ENCODE measurements at regions not wholly inside any gene's neighbourhood (a gene's known extent, or its start where the extent isn't known, plus 50 kb on each side); places are given as distances from the start of the nearest gene placed in this dataset.

GRCh38 chr7:26608402-26608801 lies 256.0 kb downstream of the SKAP2 start:
- H3K4me3 ChIP-seq: no peak overlapping the region
- no peaks in the 10 kb centered on the region for H3K36me3 ChIP-seq
- TF ChIP-seq POLR2A (IDR thresholded peaks at IDR 0.05) (no peak), CTCF (IDR thresholded peaks at IDR 0.05) (no peak), EP300 (IDR thresholded peaks at IDR 0.05) (no peak), POLR2AphosphoS5 (IDR thresholded peaks at IDR 0.05) (no peak)
- 79 to 90% (median 86%) methylated on average over 6 of the region's 6 CpGs for WGBS, 5 donors
- intact Hi-C loops (cut with DNase I; ENCODE audit: low total_unique reads): no loop called here
- no peaks in the 10 kb centered on the region for H3K4me1 ChIP-seq
- no peaks in the 10 kb centered on the region for H3K9me3 ChIP-seq
- H3K27me3 ChIP-seq: no peaks in the 10 kb centered on the region
- H3K27ac ChIP-seq: no peak overlapping the region
- no peak for DNase-seq

GRCh38 chr7:26609082-26609481 lies 255.3 kb downstream of the SKAP2 start:
- Histone ChIP-seq H3K27ac (no peak overlapping the region), H3K9me3 (no peaks in the 10 kb centered on the region), H3K27me3 (no peaks in the 10 kb centered on the region), H3K36me3 (no peaks in the 10 kb centered on the region), H3K4me3 (no peak overlapping the region), H3K4me1 (no peaks in the 10 kb centered on the region)
- WGBS, 5 donors: 64 to 80% (median 75%) methylated on average over 2 of the region's 2 CpGs
- DNase-seq: no peak
- intact Hi-C loops (cut with DNase I; ENCODE audit: low total_unique reads): no loop called here
- TF ChIP-seq POLR2A (IDR thresholded peaks at IDR 0.05) (no peak), EP300 (IDR thresholded peaks at IDR 0.05) (no peak), POLR2AphosphoS5 (IDR thresholded peaks at IDR 0.05) (no peak), CTCF (IDR thresholded peaks at IDR 0.05) (no peak)

- 75 to 86% (median 82%) methylated on average over 6 of the region's 6 CpGs for WGBS, 5 donors
- TF ChIP-seq EP300 (IDR thresholded peaks at IDR 0.05) (no peak), POLR2A (IDR thresholded peaks at IDR 0.05) (no peak), CTCF (IDR thresholded peaks at IDR 0.05) (no peak), POLR2AphosphoS5 (IDR thresholded peaks at IDR 0.05) (no peak)
- H3K4me1 ChIP-seq: no peaks in the 10 kb centered on the region
- H3K36me3 ChIP-seq: no peaks in the 10 kb centered on the region
- no peak overlapping the region for H3K27ac ChIP-seq
- H3K9me3 ChIP-seq: no peaks in the 10 kb centered on the region
- intact Hi-C loops (cut with DNase I; ENCODE audit: low total_unique reads): no loop called here
- no peak for DNase-seq
- no peak overlapping the region for H3K4me3 ChIP-seq
- no peaks in the 10 kb centered on the region for H3K27me3 ChIP-seq
Observed at GRCh38 chr7:26609532-26609931, 254.9 kb downstream of the SKAP2 start.

- H3K27ac ChIP-seq: no peak overlapping the region
- H3K9me3 ChIP-seq: no peaks in the 10 kb centered on the region
- TF ChIP-seq POLR2AphosphoS5 (IDR thresholded peaks at IDR 0.05) (no peak), POLR2A (IDR thresholded peaks at IDR 0.05) (no peak), EP300 (IDR thresholded peaks at IDR 0.05) (no peak), CTCF (IDR thresholded peaks at IDR 0.05) (no peak)
- 88 to 95% (median 93%) methylated on average over 10 to 11 of the region's 11 CpGs for WGBS, 5 donors
- intact Hi-C loops (cut with DNase I; ENCODE audit: low total_unique reads): no loop called here
- H3K27me3 ChIP-seq: no peaks in the 10 kb centered on the region
- no peak for DNase-seq
- H3K4me1 ChIP-seq: no peaks in the 10 kb centered on the region
- no peak overlapping the region for H3K4me3 ChIP-seq
- H3K36me3 ChIP-seq: no peaks in the 10 kb centered on the region
Observed at GRCh38 chr7:26612742-26613141, 251.6 kb downstream of the SKAP2 start.

Data from stomach (tissue), 8 donors.